ENCODE measurements at regions not wholly inside any gene's neighbourhood (a gene's known extent, or its start where the extent isn't known, plus 50 kb on each side); places are given as distances from the start of the nearest gene placed in this dataset.

GRCh38 chr4:31068257-31069075 is 348.3 kb downstream of the PCDH7 start:
- DNase-seq: no peak

GRCh38 chr4:31069151-31069550 is 349.0 kb downstream of the PCDH7 start:
- no peak for DNase-seq

GRCh38 chr4:31071508-31072486 is 351.6 kb downstream of the PCDH7 start:
- no peak for DNase-seq

- no peak for DNase-seq
Measured at GRCh38 chr4:31075969-31076368, 355.8 kb downstream of the PCDH7 start.

- DNase-seq: no peak
Measured at GRCh38 chr4:31078661-31079060, 358.5 kb downstream of the PCDH7 start.

- no peak for DNase-seq
Measured at GRCh38 chr4:31080887-31081286, 360.7 kb downstream of the PCDH7 start.

- no peak for DNase-seq
Measured at GRCh38 chr4:31081366-31081765, 361.2 kb downstream of the PCDH7 start.

GRCh38 chr4:31083456-31083855 is 363.3 kb downstream of the PCDH7 start:
- no peak for DNase-seq

- DNase-seq: no peak
Measured at GRCh38 chr4:31084806-31085416, 364.7 kb downstream of the PCDH7 start.

GRCh38 chr4:31085689-31086088 is 365.5 kb downstream of the PCDH7 start:
- DNase-seq: no peak

GRCh38 chr4:31086756-31087330 is 366.7 kb downstream of the PCDH7 start:
- peak; percentile 73 for DNase-seq

- no peak for DNase-seq
Measured at GRCh38 chr4:31088600-31089230, 368.5 kb downstream of the PCDH7 start.

- peak; percentile 27 for DNase-seq
Measured at GRCh38 chr4:31089815-31090214, 369.6 kb downstream of the PCDH7 start.

GRCh38 chr4:31094474-31094873 is 374.3 kb downstream of the PCDH7 start:
- no peak for DNase-seq

- no peak for DNase-seq
Measured at GRCh38 chr4:31097999-31098398, 377.8 kb downstream of the PCDH7 start.

- no peak for DNase-seq
Measured at GRCh38 chr4:31100536-31100935, 380.4 kb downstream of the PCDH7 start.

GRCh38 chr4:31104043-31104442 is 383.9 kb downstream of the PCDH7 start:
- DNase-seq: peak; percentile 5

GRCh38 chr4:31104577-31104976 is 384.4 kb downstream of the PCDH7 start:
- DNase-seq: peak; percentile 62

- DNase-seq: no peak
Measured at GRCh38 chr4:31106419-31106818, 386.2 kb downstream of the PCDH7 start.

GRCh38 chr4:31107362-31107761 is 387.2 kb downstream of the PCDH7 start:
- no peak for DNase-seq

- DNase-seq: no peak
Measured at GRCh38 chr4:31108762-31109161, 388.6 kb downstream of the PCDH7 start.

- DNase-seq: no peak
Measured at GRCh38 chr4:31111790-31112189, 391.6 kb downstream of the PCDH7 start.

Data from NCI-H446 treated with DMSO at 0.1 percent for 48 hours (cell line).